H1 (cell line): ENCODE measurements at regions not wholly inside any gene's neighbourhood (a gene's known extent, or its start where the extent isn't known, plus 50 kb on each side); places are given as distances from the start of the nearest gene placed in this dataset.

ENCODE experiments used
- EGR1 ChIP-seq: IDR thresholded peaks from 2 replicates; pipeline ENCODE4 v1.6.1; 2011; ENCODE audit warnings: low read depth, low read length, borderline replicate concordance
- KDM5A ChIP-seq: fragments of 200-600 bp; IDR thresholded peaks from 2 replicates; pipeline ENCODE4 v1.7.1; 2012; ENCODE audit warnings: mild to moderate bottlenecking, low read length, inconsistent platforms, mixed read lengths
- POLR2A ChIP-seq, 2 experiments: IDR thresholded peaks; 1 replicate in 1 of 2; 2 replicates in 1 of 2; pipeline ENCODE4 v1.6.1; 2011; ENCODE audit warnings: low read depth in 2 of 2, low read length in 2 of 2, mild to moderate bottlenecking in 2 of 2; ENCODE audit errors: control extremely low read depth in 1 of 2
- RNF2 ChIP-seq: fragments of 200-900, 300-1000 bp; sonication (generic); IDR thresholded peaks from 2 replicates; pipeline ENCODE4 v1.7.1; 2016; ENCODE audit warnings: borderline replicate concordance, low read depth, mild to moderate bottlenecking, antibody characterized with exemption, low read length; ENCODE audit not compliant: poor library complexity, severe bottlenecking; ENCODE audit errors: missing control alignments
- TF ChIP-seq, protein P1 (sequence below): IDR thresholded peaks from 2 replicates; pipeline ENCODE4 v1.6.1; 2011; ENCODE audit warnings: low read depth, mild to moderate bottlenecking, low read length; ENCODE audit not compliant: insufficient read depth

DNA sequence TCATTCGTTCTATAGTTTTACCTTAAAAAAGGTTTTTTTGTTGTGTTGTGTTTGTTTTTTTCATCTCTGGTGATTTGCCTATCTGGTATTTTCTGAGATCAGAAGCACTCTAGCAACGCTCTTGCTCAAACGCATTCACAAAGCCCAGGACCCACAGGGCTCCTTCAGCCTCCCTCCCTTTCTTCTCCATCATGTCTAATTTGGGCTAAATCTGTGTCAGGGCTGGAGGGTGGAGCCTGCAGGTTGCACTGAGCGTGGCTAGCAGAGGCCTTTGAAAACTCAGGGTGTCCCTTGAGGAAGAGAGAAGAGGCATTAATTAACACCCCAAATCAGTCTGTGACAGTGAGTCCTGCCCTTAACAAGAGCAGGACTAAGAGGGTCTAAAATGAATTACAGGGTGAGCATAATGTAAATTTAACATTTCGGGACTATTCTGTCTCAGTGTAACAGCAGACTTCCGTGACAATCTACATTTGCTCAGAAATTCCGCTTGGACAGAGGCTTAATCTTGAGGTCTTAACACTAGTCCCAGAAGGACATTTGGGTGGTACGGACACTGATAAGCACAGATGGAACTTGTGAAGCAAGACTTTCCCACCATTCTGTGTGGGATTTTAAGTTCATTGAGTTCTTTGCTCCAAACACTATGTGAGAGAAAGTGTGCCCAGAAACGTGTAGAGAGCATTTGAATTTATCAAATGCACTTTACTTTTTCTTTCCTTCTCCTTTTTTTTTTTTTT is 174.4 kb upstream of the APCDD1 start (continued):
- TF ChIP-seq KDM5A = no peak
- TF ChIP-seq, protein P1, sequence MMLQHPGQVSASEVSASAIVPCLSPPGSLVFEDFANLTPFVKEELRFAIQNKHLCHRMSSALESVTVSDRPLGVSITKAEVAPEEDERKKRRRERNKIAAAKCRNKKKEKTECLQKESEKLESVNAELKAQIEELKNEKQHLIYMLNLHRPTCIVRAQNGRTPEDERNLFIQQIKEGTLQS = no peak
- TF ChIP-seq RNF2 = no peak
- no peak for TF ChIP-seq POLR2A (IDR thresholded peaks at IDR 0.05; ENCODE audit: control extremely low read depth in 1 of 2, low read depth in 2 of 2, low read length in 2 of 2)
- TF ChIP-seq EGR1 = no peak
